Spleen (tissue), 7 donors: ENCODE measurements at regions not wholly inside any gene's neighbourhood (a gene's known extent, or its start where the extent isn't known, plus 50 kb on each side); places are given as distances from the start of the nearest gene placed in this dataset.

Experiments used
- POLR2A ChIP-seq, 3 donors: fragments of 450-650 bp; IDR thresholded peaks; one replicate each; pipeline ENCODE4 v1.5.1; 2017; ENCODE audit warnings: antibody characterized with exemption in 3 of 3, mild to moderate bottlenecking in 1 of 3
- TF ChIP-seq, protein P1 (sequence below), 11 experiments: fragments of 200-600 bp in 7 of 11; fragments of 450-650 bp in 4 of 11; sonication (generic) in 4 of 11; IDR thresholded peaks in 8 of 11; conservative IDR thresholded peaks in 3 of 11; 1 replicate in 7 of 11; 2 replicates in 4 of 11; pipeline versions ENCODE4 v1.4.0 to v1.8.0; 2016 to 2021; ENCODE audit warnings: antibody characterized with exemption in 11 of 11, inconsistent platforms in 4 of 11, mild to moderate bottlenecking in 1 of 11
- donor health status: DM: no; HTN: no; CAD: no; lungs with moderate emphysema.
- donor health status: DM: no; HTN: no; CAD: no.
- donor health status: DM: no; HTN: no; CAD: no.

DNA sequence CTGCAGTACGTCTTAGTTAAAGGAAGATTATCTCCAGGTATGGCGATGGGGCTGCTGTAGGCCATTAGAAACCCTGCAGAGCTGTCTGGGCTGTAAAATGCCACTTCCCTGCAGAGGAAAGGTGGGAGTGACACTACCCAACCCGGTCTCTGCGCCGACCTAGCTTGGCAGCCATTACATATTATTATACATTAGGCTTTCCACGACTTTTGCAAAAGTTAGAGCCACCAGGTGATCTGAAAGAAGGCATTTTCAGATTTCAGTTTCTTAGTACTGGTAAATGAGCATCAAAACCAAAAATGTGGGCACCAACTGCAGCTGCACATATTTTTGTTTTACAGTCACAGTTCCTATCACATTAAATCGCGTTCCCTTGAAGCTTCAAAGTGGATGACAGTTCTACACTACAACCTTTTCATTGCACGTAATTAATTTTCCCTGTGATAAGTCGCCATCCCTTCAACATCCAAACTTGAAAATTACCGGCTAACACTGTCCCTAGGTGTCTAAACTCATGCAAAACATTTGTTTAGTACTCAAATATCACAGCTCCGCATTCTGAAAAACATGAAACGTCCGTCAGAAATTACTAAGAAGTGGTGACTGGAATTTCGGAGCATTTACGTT, 81.4 kb upstream of the CHD2 start:
- TF ChIP-seq POLR2A (IDR thresholded peaks at IDR 0.05), result no peak
- TF ChIP-seq, protein P1, sequence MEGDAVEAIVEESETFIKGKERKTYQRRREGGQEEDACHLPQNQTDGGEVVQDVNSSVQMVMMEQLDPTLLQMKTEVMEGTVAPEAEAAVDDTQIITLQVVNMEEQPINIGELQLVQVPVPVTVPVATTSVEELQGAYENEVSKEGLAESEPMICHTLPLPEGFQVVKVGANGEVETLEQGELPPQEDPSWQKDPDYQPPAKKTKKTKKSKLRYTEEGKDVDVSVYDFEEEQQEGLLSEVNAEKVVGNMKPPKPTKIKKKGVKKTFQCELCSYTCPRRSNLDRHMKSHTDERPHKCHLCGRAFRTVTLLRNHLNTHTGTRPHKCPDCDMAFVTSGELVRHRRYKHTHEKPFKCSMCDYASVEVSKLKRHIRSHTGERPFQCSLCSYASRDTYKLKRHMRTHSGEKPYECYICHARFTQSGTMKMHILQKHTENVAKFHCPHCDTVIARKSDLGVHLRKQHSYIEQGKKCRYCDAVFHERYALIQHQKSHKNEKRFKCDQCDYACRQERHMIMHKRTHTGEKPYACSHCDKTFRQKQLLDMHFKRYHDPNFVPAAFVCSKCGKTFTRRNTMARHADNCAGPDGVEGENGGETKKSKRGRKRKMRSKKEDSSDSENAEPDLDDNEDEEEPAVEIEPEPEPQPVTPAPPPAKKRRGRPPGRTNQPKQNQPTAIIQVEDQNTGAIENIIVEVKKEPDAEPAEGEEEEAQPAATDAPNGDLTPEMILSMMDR (IDR thresholded peaks at IDR 0.05 in 8 of 11, conservative IDR thresholded peaks at IDR 0.05 in 3 of 11), result no peak
